K562 (cell line): ENCODE measurements at regions not wholly inside any gene's neighbourhood (a gene's known extent, or its start where the extent isn't known, plus 50 kb on each side); places are given as distances from the start of the nearest gene placed in this dataset.

Experiments used
- ATAC-seq: fragments of 200-7000 bp; cut with Tn5 transposase; 3 replicates; pipeline ENCODE4 v1.9.1; 2020; ENCODE audit warnings: moderate library complexity
- BruUV-seq: library from RNA; stranded (reverse); fragments of 400-500 nt; replicated peaks from 2 replicates; lab custom pipeline; 2021; lab: Mats Ljungman, UMichigan
- CTCF ChIA-PET: fragments of 300-600 bp; formaldehyde crosslinking; extraction: SDS; loops from one replicate; lab custom pipeline; 2021; ENCODE audit warnings: low intra/inter-chr PET ratio; lab: Yijun Ruan, JAX
- POLR2A ChIA-PET: fragments of 300-600, 350-650 bp; sonication (Branson Sonifier 250); formaldehyde crosslinking; extraction: SDS; loops from one replicate; lab custom pipeline; 2021; ENCODE audit warnings: antibody characterized with exemption, inconsistent platforms; lab: Yijun Ruan, JAX
- DNase-seq, 4 experiments: peaks; one replicate each; pipeline versions ENCODE4 v3.0.0 to v3.0.0-alpha.2; 2011 to 2018; ENCODE audit warnings: low spot score in 3 of 4, mixed read lengths in 3 of 4; ENCODE audit errors: extremely low read depth in 1 of 4
- FAIRE-seq: peaks from 2 replicates; lab custom pipeline; 2011; peaks lifted over from hg19 to GRCh38; lab: Jason Lieb, UNC
- H2AFZ ChIP-seq: 2 replicates; pipeline ENCODE4 v1.6.0; 2011; ENCODE audit warnings: low read depth, low read length, control low read depth, inconsistent platforms
- H3K27ac ChIP-seq: fragments of 200-600 bp; 3 replicates; pipeline ENCODE4 v1.8.0; 2011; ENCODE audit warnings: low read depth, mild to moderate bottlenecking, control low read depth, inconsistent platforms, low read length, moderate library complexity, mixed read lengths; ENCODE audit errors: extremely low read depth
- H3K27me3 ChIP-seq, 2 experiments: fragments of 300-600 bp in 1 of 2; 2 replicates in 1 of 2; 3 replicates in 1 of 2; pipeline versions ENCODE4 v1.6.0 to v1.8.0; 2011; ENCODE audit warnings: inconsistent platforms in 2 of 2, low read length in 2 of 2, mild to moderate bottlenecking in 1 of 2, mixed read lengths in 1 of 2, moderate library complexity in 1 of 2; ENCODE audit not compliant: control insufficient read depth in 2 of 2, insufficient read depth in 2 of 2
- H3K36me3 ChIP-seq: fragments of 300-600 bp; 3 replicates; pipeline ENCODE4 v1.8.0; 2011; ENCODE audit warnings: mild to moderate bottlenecking, low read length, inconsistent platforms; ENCODE audit not compliant: control insufficient read depth, insufficient read depth
- H3K4me1 ChIP-seq, 2 experiments: fragments of 200-600 bp in 1 of 2; replicated peaks in 1 of 2; 2 replicates in 1 of 2; 3 replicates in 1 of 2; pipeline versions ENCODE4 v1.5.1 to v1.8.0; 2011; ENCODE audit warnings: inconsistent platforms in 2 of 2, low read length in 2 of 2, mild to moderate bottlenecking in 1 of 2, mixed read lengths in 1 of 2, moderate library complexity in 1 of 2; ENCODE audit not compliant: control insufficient read depth in 2 of 2, insufficient read depth in 2 of 2
- H3K4me2 ChIP-seq: 2 replicates; pipeline ENCODE4 v1.6.1; 2011; ENCODE audit warnings: low read length, control low read depth, inconsistent platforms, mixed read lengths; ENCODE audit not compliant: insufficient read depth
- H3K4me3 ChIP-seq: fragments of 200-600 bp; sonication (generic), shearing (Covaris generic); 2 replicates; pipeline ENCODE4 v1.5.1; 2016; ENCODE audit warnings: control low read depth, inconsistent platforms
- H3K79me2 ChIP-seq: fragments of 200-600 bp; 3 replicates; pipeline ENCODE4 v1.8.0; 2011; ENCODE audit warnings: low read length, inconsistent platforms; ENCODE audit not compliant: control insufficient read depth, insufficient read depth
- H3K9ac ChIP-seq, 2 experiments: 2 replicates each; pipeline versions ENCODE4 v1.6.0 to v1.6.1; 2011; ENCODE audit warnings: low read depth in 2 of 2, low read length in 2 of 2, control low read depth in 1 of 2, inconsistent platforms in 1 of 2, mild to moderate bottlenecking in 1 of 2, mixed read lengths in 1 of 2; ENCODE audit not compliant: insufficient read depth in 1 of 2
- H3K9me1 ChIP-seq: one replicate; pipeline ENCODE4 v1.6.0; 2011; ENCODE audit warnings: inconsistent platforms, mild to moderate bottlenecking, low read length, moderate library complexity; ENCODE audit not compliant: control insufficient read depth, insufficient read depth
- H3K9me3 ChIP-seq: replicated peaks from 2 replicates; pipeline ENCODE4 v1.5.1; 2011; ENCODE audit warnings: low read depth, low read length, inconsistent platforms; ENCODE audit not compliant: control insufficient read depth, insufficient read depth
- H4K20me1 ChIP-seq: replicated peaks from 2 replicates; pipeline ENCODE4 v1.6.1; 2011; ENCODE audit warnings: low read length, inconsistent platforms, mixed read lengths; ENCODE audit not compliant: control insufficient read depth, insufficient read depth
- ARHGAP35 ChIP-seq: fragments of 450-650 bp; IDR thresholded peaks from 2 replicates; pipeline ENCODE4 v1.6.1; 2018; ENCODE audit not compliant: partially characterized antibody
- HDGF ChIP-seq: fragments of 450-650 bp; IDR thresholded peaks from 2 replicates; pipeline ENCODE4 v1.6.1; 2016
- NFXL1 ChIP-seq: fragments of 450-650 bp; formaldehyde crosslinking; IDR thresholded peaks from 2 replicates; pipeline ENCODE4 v1.4.0; 2021; ENCODE audit warnings: mild to moderate bottlenecking
- NR3C1 ChIP-seq: sonication (generic); formaldehyde crosslinking; IDR thresholded peaks from 2 replicates; pipeline ENCODE4 v1.8.1; 2022; ENCODE audit warnings: missing genetic modification reagents
- PHB2 ChIP-seq: fragments of 450-650 bp; IDR thresholded peaks from 2 replicates; pipeline ENCODE4 v1.6.1; 2017; ENCODE audit warnings: low read depth
- RNF2 ChIP-seq: sonication (generic); IDR thresholded peaks from 2 replicates; pipeline ENCODE4 v1.6.1; 2016
- SMAD4 ChIP-seq: fragments of 250-450 bp; sonication (Bioruptor Pico); conservative IDR thresholded peaks from 2 replicates; pipeline ENCODE4 v1.8.0; 2021; ENCODE audit warnings: inconsistent platforms, mild to moderate bottlenecking, moderate library complexity
- SMARCA5 ChIP-seq: fragments of 450-650 bp; IDR thresholded peaks from 2 replicates; pipeline ENCODE4 v1.6.1; 2016
- SNIP1 ChIP-seq: fragments of 450-650 bp; IDR thresholded peaks from 2 replicates; pipeline ENCODE4 v1.7.1; 2017; ENCODE audit warnings: low read depth, mild to moderate bottlenecking
- YBX1 ChIP-seq: fragments of 450-650 bp; IDR thresholded peaks from 2 replicates; pipeline ENCODE4 v1.7.1; 2016; ENCODE audit warnings: mild to moderate bottlenecking
- ZNF197 ChIP-seq: fragments of 200-800 bp; sonication (Bioruptor generic); IDR thresholded peaks from 2 replicates; pipeline ENCODE4 v1.6.1; 2016; ENCODE audit warnings: low read depth, missing genetic modification characterization, missing compliant biosample characterization
- ZNF3 ChIP-seq: fragments of 250-450 bp; sonication (Bioruptor Pico); IDR thresholded peaks from 2 replicates; pipeline ENCODE4 v1.5.0; 2021; ENCODE audit warnings: mild to moderate bottlenecking, moderate library complexity
- ZNF695 ChIP-seq: fragments of 450-650 bp; formaldehyde crosslinking; IDR thresholded peaks from 2 replicates; pipeline ENCODE4 v1.4.0; 2020; ENCODE audit warnings: mild to moderate bottlenecking, moderate library complexity
- WGBS: fragments of 100-300 bp; shearing (Covaris generic); methylation state at CpG from one replicate; pipeline ENCODE4 v1.1.6; 2016; ENCODE audit warnings: low coverage, mixed read lengths; ENCODE audit not compliant: insufficient coverage; ENCODE audit errors: missing lambda C conversion rate; 5-methylcytosine and 5-hydroxymethylcytosine counted together
- in situ Hi-C: fragments of 300-500 bp; cut with MboI; formaldehyde crosslinking; loops from 4 replicates; pipeline ENCODE4 v1.15.0; 2018; ENCODE audit warnings: inconsistent platforms, mixed read lengths
- intact Hi-C: fragments of 100-400 bp; cut with micrococcal nuclease; formaldehyde crosslinking; loops from 2 replicates; pipeline ENCODE4 v1.14.2; 2022
- TF ChIP-seq, protein P1 (sequence below): fragments of 450-650 bp; IDR thresholded peaks from 2 replicates; pipeline ENCODE4 v1.6.1; 2016
- TF ChIP-seq, protein P2 (sequence below): sonication (generic); formaldehyde crosslinking; IDR thresholded peaks from 2 replicates; pipeline ENCODE4 v1.8.0; 2022; ENCODE audit warnings: mild to moderate bottlenecking, missing genetic modification reagents
- TF ChIP-seq, protein P3 (sequence below): fragments of 450-650 bp; formaldehyde crosslinking; IDR thresholded peaks from 2 replicates; pipeline ENCODE4 v1.4.0; 2020; ENCODE audit warnings: mild to moderate bottlenecking, moderate library complexity
- TF ChIP-seq, protein P4 (sequence below): fragments of 250-450 bp; sonication (Bioruptor Pico); IDR thresholded peaks from 2 replicates; pipeline ENCODE4 v1.9.0; 2021; ENCODE audit warnings: mild to moderate bottlenecking
- TF ChIP-seq, protein P5 (sequence below): fragments of 150-350 bp; IDR thresholded peaks from 2 replicates; pipeline ENCODE4 v1.6.1; 2014; ENCODE audit warnings: low read depth, mild to moderate bottlenecking, low read length, borderline replicate concordance

DNA sequence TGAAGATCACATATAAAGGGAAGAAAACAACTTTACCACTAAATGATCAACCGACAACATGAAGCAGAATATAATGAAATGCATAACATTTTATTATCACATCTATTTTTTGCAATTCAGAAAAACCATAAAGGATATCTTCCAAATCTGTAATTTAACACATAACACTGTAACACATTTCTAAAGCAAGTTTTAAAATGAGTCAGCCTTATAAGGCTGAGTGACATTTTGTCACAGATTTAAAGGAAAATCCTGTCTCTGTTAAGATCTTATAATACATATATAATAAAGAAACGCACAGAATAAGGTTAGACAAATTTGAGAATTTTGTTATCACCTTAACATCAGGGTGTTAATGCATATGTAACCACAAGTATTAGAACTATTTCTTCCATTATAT lies 198.4 kb upstream of the RASA1 start:
- TF ChIP-seq, protein P1, sequence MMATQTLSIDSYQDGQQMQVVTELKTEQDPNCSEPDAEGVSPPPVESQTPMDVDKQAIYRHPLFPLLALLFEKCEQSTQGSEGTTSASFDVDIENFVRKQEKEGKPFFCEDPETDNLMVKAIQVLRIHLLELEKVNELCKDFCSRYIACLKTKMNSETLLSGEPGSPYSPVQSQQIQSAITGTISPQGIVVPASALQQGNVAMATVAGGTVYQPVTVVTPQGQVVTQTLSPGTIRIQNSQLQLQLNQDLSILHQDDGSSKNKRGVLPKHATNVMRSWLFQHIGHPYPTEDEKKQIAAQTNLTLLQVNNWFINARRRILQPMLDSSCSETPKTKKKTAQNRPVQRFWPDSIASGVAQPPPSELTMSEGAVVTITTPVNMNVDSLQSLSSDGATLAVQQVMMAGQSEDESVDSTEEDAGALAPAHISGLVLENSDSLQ, result no peak
- TF ChIP-seq, protein P2, sequence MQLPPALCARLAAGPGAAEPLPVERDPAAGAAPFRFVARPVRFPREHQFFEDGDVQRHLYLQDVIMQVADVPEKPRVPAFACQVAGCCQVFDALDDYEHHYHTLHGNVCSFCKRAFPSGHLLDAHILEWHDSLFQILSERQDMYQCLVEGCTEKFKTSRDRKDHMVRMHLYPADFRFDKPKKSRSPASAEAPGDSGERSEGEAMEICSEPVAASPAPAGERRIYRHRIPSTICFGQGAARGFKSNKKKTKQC (CRISPR knock-in tag), result no peak
- TF ChIP-seq, protein P3, sequence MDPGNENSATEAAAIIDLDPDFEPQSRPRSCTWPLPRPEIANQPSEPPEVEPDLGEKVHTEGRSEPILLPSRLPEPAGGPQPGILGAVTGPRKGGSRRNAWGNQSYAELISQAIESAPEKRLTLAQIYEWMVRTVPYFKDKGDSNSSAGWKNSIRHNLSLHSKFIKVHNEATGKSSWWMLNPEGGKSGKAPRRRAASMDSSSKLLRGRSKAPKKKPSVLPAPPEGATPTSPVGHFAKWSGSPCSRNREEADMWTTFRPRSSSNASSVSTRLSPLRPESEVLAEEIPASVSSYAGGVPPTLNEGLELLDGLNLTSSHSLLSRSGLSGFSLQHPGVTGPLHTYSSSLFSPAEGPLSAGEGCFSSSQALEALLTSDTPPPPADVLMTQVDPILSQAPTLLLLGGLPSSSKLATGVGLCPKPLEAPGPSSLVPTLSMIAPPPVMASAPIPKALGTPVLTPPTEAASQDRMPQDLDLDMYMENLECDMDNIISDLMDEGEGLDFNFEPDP (CRISPR knock-in tag), result no peak
- no peak for TF ChIP-seq YBX1
- no peak for TF ChIP-seq NR3C1 (CRISPR knock-in tag)
- TF ChIP-seq SMARCA5, result no peak
- TF ChIP-seq, protein P4, sequence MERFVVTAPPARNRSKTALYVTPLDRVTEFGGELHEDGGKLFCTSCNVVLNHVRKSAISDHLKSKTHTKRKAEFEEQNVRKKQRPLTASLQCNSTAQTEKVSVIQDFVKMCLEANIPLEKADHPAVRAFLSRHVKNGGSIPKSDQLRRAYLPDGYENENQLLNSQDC (CRISPR knock-in tag), result no peak
- no peak for TF ChIP-seq ZNF197 (CRISPR knock-in tag)
- no peak for TF ChIP-seq PHB2
- no peak for TF ChIP-seq ARHGAP35
- TF ChIP-seq, protein P5, sequence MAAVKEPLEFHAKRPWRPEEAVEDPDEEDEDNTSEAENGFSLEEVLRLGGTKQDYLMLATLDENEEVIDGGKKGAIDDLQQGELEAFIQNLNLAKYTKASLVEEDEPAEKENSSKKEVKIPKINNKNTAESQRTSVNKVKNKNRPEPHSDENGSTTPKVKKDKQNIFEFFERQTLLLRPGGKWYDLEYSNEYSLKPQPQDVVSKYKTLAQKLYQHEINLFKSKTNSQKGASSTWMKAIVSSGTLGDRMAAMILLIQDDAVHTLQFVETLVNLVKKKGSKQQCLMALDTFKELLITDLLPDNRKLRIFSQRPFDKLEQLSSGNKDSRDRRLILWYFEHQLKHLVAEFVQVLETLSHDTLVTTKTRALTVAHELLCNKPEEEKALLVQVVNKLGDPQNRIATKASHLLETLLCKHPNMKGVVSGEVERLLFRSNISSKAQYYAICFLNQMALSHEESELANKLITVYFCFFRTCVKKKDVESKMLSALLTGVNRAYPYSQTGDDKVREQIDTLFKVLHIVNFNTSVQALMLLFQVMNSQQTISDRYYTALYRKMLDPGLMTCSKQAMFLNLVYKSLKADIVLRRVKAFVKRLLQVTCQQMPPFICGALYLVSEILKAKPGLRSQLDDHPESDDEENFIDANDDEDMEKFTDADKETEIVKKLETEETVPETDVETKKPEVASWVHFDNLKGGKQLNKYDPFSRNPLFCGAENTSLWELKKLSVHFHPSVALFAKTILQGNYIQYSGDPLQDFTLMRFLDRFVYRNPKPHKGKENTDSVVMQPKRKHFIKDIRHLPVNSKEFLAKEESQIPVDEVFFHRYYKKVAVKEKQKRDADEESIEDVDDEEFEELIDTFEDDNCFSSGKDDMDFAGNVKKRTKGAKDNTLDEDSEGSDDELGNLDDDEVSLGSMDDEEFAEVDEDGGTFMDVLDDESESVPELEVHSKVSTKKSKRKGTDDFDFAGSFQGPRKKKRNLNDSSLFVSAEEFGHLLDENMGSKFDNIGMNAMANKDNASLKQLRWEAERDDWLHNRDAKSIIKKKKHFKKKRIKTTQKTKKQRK, result no peak
- TF ChIP-seq ZNF695 (CRISPR knock-in tag), result no peak
- TF ChIP-seq NFXL1, result no peak
- no peak for TF ChIP-seq ZNF3
- TF ChIP-seq SMAD4 (CRISPR knock-in tag), result no peak
- no peak for TF ChIP-seq RNF2
- TF ChIP-seq SNIP1, result no peak
- TF ChIP-seq HDGF, result no peak
- no peak overlapping the region for H2AFZ ChIP-seq
- no peaks in the 10 kb centered on the region for H3K9me3 ChIP-seq
- CTCF ChIA-PET, result no interaction called here
- no peak overlapping the region for H3K4me3 ChIP-seq
- no peaks in the 10 kb centered on the region for H4K20me1 ChIP-seq
- ATAC-seq (no peak), DNase-seq (no peak), FAIRE-seq (no peak)
- no peaks in the 10 kb centered on the region; a peak in 1 of 5 replicates for H3K4me1 ChIP-seq
- H3K36me3 ChIP-seq, result no peaks in the 10 kb centered on the region
- BruUV-seq, result no TSS peak
- no peak overlapping the region for H3K4me2 ChIP-seq
- intact Hi-C loops, result no loop called here
- H3K79me2 ChIP-seq, result no peaks in the 10 kb centered on the region
- POLR2A ChIA-PET, result no interaction called here
- H3K27ac ChIP-seq, result no peak overlapping the region
- H3K9me1 ChIP-seq, result no peaks in the 10 kb centered on the region
- in situ Hi-C loops, result no loop called here
- no peaks in the 10 kb centered on the region for H3K27me3 ChIP-seq
- 6% methylated on average over 2 of the region's 2 CpGs for WGBS
- no peak overlapping the region for H3K9ac ChIP-seq
